Liver (tissue), 3 donors: ENCODE measurements at regions not wholly inside any gene's neighbourhood (a gene's known extent, or its start where the extent isn't known, plus 50 kb on each side); places are given as distances from the start of the nearest gene placed in this dataset.

Experiments
- HNF4A ChIP-seq, 2 donors: conservative IDR thresholded peaks; 2 replicates each; pipeline ENCODE4 v1.6.1; 2016; ENCODE audit warnings: antibody characterized with exemption in 2 of 2, mild to moderate bottlenecking in 2 of 2
- HNF4G ChIP-seq: IDR thresholded peaks from 2 replicates; pipeline ENCODE4 v1.6.1; 2016; ENCODE audit warnings: antibody characterized with exemption
- RXRA ChIP-seq, 2 donors: IDR thresholded peaks; 2 replicates each; pipeline ENCODE4 v1.6.1; 2017 to 2018; ENCODE audit warnings: antibody characterized with exemption in 2 of 2, mild to moderate bottlenecking in 1 of 2
- SP1 ChIP-seq: IDR thresholded peaks from 2 replicates; pipeline ENCODE4 v1.6.1; 2018; ENCODE audit warnings: antibody characterized with exemption, mild to moderate bottlenecking
- TAF1 ChIP-seq: conservative IDR thresholded peaks from 2 replicates; pipeline ENCODE4 v1.6.1; 2016; ENCODE audit warnings: antibody characterized with exemption, mild to moderate bottlenecking
- YY1 ChIP-seq: IDR thresholded peaks from 2 replicates; pipeline ENCODE4 v1.6.1; 2016; ENCODE audit warnings: antibody characterized with exemption, mild to moderate bottlenecking
- TF ChIP-seq, protein P1 (sequence below): IDR thresholded peaks from 2 replicates; pipeline ENCODE4 v1.6.1; 2016; ENCODE audit warnings: antibody characterized with exemption
- TF ChIP-seq, protein P2 (sequence below): fragments of 150-350 bp; IDR thresholded peaks from 2 replicates; pipeline ENCODE4 v1.5.1; 2017; ENCODE audit warnings: improper control_type of control experiment, low read depth, low read length; ENCODE audit not compliant: missing input control
- TF ChIP-seq, protein P3 (sequence below): IDR thresholded peaks from 2 replicates; pipeline ENCODE4 v1.6.1; 2016; ENCODE audit warnings: antibody characterized with exemption, mild to moderate bottlenecking
- donor health status: healthy.
- donor health status: healthy.

DNA sequence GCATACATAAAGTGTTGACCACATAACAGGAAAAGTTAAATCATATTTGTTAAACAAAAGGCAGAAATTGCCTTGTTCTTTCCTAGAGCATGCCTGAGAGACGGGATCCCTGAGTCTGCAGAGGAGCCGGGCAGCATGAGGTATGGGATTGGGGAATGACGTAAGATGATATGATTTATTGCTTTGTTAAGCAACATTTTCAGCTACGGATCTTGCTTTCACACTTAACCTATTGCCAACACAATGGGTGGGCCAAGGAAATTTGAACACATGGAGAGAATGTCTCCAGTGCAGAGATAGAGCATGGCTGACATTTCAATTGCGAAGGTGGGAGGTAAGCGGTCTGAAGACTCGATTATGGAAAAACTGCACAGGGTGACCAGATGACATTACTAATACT, 76.7 kb downstream of the EMX2 start:
- TF ChIP-seq SP1 (no peak), HNF4A (conservative IDR thresholded peaks at IDR 0.05) (no peak), YY1 (no peak), TAF1 (no peak), HNF4G (no peak), RXRA (IDR thresholded peaks at IDR 0.05) (no peak)
- TF ChIP-seq, protein P1, sequence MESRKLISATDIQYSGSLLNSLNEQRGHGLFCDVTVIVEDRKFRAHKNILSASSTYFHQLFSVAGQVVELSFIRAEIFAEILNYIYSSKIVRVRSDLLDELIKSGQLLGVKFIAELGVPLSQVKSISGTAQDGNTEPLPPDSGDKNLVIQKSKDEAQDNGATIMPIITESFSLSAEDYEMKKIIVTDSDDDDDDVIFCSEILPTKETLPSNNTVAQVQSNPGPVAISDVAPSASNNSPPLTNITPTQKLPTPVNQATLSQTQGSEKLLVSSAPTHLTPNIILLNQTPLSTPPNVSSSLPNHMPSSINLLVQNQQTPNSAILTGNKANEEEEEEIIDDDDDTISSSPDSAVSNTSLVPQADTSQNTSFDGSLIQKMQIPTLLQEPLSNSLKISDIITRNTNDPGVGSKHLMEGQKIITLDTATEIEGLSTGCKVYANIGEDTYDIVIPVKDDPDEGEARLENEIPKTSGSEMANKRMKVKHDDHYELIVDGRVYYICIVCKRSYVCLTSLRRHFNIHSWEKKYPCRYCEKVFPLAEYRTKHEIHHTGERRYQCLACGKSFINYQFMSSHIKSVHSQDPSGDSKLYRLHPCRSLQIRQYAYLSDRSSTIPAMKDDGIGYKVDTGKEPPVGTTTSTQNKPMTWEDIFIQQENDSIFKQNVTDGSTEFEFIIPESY = no peak
- TF ChIP-seq, protein P2, sequence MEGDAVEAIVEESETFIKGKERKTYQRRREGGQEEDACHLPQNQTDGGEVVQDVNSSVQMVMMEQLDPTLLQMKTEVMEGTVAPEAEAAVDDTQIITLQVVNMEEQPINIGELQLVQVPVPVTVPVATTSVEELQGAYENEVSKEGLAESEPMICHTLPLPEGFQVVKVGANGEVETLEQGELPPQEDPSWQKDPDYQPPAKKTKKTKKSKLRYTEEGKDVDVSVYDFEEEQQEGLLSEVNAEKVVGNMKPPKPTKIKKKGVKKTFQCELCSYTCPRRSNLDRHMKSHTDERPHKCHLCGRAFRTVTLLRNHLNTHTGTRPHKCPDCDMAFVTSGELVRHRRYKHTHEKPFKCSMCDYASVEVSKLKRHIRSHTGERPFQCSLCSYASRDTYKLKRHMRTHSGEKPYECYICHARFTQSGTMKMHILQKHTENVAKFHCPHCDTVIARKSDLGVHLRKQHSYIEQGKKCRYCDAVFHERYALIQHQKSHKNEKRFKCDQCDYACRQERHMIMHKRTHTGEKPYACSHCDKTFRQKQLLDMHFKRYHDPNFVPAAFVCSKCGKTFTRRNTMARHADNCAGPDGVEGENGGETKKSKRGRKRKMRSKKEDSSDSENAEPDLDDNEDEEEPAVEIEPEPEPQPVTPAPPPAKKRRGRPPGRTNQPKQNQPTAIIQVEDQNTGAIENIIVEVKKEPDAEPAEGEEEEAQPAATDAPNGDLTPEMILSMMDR = no peak
- TF ChIP-seq, protein P3, sequence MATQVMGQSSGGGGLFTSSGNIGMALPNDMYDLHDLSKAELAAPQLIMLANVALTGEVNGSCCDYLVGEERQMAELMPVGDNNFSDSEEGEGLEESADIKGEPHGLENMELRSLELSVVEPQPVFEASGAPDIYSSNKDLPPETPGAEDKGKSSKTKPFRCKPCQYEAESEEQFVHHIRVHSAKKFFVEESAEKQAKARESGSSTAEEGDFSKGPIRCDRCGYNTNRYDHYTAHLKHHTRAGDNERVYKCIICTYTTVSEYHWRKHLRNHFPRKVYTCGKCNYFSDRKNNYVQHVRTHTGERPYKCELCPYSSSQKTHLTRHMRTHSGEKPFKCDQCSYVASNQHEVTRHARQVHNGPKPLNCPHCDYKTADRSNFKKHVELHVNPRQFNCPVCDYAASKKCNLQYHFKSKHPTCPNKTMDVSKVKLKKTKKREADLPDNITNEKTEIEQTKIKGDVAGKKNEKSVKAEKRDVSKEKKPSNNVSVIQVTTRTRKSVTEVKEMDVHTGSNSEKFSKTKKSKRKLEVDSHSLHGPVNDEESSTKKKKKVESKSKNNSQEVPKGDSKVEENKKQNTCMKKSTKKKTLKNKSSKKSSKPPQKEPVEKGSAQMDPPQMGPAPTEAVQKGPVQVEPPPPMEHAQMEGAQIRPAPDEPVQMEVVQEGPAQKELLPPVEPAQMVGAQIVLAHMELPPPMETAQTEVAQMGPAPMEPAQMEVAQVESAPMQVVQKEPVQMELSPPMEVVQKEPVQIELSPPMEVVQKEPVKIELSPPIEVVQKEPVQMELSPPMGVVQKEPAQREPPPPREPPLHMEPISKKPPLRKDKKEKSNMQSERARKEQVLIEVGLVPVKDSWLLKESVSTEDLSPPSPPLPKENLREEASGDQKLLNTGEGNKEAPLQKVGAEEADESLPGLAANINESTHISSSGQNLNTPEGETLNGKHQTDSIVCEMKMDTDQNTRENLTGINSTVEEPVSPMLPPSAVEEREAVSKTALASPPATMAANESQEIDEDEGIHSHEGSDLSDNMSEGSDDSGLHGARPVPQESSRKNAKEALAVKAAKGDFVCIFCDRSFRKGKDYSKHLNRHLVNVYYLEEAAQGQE = no peak
